Mucosa of descending colon (tissue), 3 donors: ENCODE measurements at regions not wholly inside any gene's neighbourhood (a gene's known extent, or its start where the extent isn't known, plus 50 kb on each side); places are given as distances from the start of the nearest gene placed in this dataset.
"Not testable (repeated sequence)": the region's sequence is repeated elsewhere in the genome, so short reads cannot be mapped to it uniquely, and the experiment has no call there.

Experiments used
- ATAC-seq: fragments of 200-7000 bp; cut with Tn5 transposase; one replicate; pipeline ENCODE4 v1.9.1; 2020; ENCODE audit warnings: mild to moderate bottlenecking, moderate library complexity
- DNase-seq, 3 donors: peaks; one replicate each; pipeline ENCODE4 v3.0.0-alpha.2; 2020
- H3K36me3 ChIP-seq: fragments of 200-600 bp; one replicate; pipeline ENCODE4 v1.8.0; 2021; ENCODE audit warnings: low read depth, mild to moderate bottlenecking
- H3K4me1 ChIP-seq: fragments of 200-600 bp; one replicate; pipeline ENCODE4 v1.8.0; 2021; ENCODE audit warnings: low read depth, mild to moderate bottlenecking
- H3K4me3 ChIP-seq: fragments of 200-600 bp; one replicate; pipeline ENCODE4 v1.8.0; 2021; ENCODE audit warnings: mild to moderate bottlenecking
- H3K9me3 ChIP-seq: fragments of 200-600 bp; one replicate; pipeline ENCODE4 v1.8.0; 2021; ENCODE audit warnings: mild to moderate bottlenecking
- intact Hi-C, 2 donors: fragments of 100-400 bp; cut with DNase I in 1 of 2; cut with micrococcal nuclease in 1 of 2; formaldehyde crosslinking; loops; one replicate each; pipeline versions ENCODE4 v1.11.0 to v1.11.1; 2022; cut with DNase I, micrococcal nuclease
- TF ChIP-seq, protein P1 (sequence below): fragments of 200-600 bp; IDR thresholded peaks from one replicate; pipeline ENCODE4 v1.8.0; 2022; ENCODE audit warnings: antibody characterized with exemption, mild to moderate bottlenecking
- donor health status: DM: no; HTN: no; CAD: no; lungs with moderate emphysema.
- donor health status: DM: no; HTN: no; CAD: no.
- donor health status: DM: no; HTN: yes; CAD: no.

DNA sequence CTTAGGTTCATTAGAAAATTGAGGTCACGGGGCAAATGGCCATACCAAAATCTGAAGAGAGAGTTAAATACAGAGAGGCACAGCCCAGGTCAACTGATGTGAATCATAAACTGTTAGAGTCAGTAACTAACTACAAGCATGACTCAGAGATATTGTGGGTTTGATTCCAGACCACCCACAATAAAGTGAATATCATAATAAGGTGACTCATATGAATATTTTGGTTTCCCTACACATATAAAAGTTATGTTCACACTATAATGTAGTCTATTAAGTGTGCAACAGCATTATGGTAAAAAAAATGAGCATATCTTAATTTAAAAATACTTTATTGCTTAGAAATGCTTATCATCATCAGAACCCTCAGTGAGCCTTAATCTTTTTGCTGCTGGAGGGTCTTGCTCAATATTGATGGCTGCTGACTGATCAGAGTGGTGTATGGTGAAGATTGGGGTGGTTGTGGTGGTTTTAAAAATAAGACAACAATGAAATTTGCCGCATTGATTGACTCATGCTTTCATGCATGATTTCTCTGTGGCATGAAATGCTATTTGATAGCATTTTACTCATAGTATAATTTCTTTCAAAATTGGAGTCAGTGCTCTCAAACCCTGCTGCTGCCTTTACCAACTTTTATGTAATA is 53.1 kb upstream of the EDIL3 start:
- ATAC-seq = peak; percentile 41

DNA sequence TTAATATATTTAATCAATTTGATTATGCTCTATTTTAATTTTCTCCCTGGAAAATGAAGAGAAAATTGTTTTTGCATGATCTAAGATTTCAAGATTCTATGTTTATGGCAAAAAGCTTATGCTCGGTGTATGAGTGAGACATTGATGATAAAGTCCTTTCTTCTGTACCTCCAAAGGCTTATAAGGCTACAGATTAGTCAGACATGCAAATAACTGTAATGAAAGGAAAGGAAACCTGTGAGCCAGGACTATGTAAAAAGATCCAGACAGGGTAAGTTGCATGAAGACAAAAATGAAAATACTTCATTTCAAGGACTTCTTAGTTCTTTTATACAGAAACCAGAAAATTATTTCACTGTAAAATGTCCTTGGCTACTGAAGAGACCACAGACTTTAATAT is 52.2 kb upstream of the EDIL3 start:
- ATAC-seq (no peak), DNase-seq (no peak)
- Histone ChIP-seq H3K9me3 (no peaks in the 10 kb centered on the region), H3K4me1 (no peaks in the 10 kb centered on the region), H3K4me3 (no peak overlapping the region), H3K36me3 (no peaks in the 10 kb centered on the region)
- TF ChIP-seq, protein P1, sequence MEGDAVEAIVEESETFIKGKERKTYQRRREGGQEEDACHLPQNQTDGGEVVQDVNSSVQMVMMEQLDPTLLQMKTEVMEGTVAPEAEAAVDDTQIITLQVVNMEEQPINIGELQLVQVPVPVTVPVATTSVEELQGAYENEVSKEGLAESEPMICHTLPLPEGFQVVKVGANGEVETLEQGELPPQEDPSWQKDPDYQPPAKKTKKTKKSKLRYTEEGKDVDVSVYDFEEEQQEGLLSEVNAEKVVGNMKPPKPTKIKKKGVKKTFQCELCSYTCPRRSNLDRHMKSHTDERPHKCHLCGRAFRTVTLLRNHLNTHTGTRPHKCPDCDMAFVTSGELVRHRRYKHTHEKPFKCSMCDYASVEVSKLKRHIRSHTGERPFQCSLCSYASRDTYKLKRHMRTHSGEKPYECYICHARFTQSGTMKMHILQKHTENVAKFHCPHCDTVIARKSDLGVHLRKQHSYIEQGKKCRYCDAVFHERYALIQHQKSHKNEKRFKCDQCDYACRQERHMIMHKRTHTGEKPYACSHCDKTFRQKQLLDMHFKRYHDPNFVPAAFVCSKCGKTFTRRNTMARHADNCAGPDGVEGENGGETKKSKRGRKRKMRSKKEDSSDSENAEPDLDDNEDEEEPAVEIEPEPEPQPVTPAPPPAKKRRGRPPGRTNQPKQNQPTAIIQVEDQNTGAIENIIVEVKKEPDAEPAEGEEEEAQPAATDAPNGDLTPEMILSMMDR = no peak
- intact Hi-C loops = no loop called here

More for the DNA sequence above, 53.1 kb upstream of the EDIL3 start:
- DNase-seq = no peak
- no peaks in the 10 kb centered on the region for H3K4me1 ChIP-seq
- TF ChIP-seq, protein P1 = no peak
- no peaks in the 10 kb centered on the region for H3K36me3 ChIP-seq
- intact Hi-C loops = no loop called here
- no peak overlapping the region for H3K4me3 ChIP-seq
- no peaks in the 10 kb centered on the region for H3K9me3 ChIP-seq

DNA sequence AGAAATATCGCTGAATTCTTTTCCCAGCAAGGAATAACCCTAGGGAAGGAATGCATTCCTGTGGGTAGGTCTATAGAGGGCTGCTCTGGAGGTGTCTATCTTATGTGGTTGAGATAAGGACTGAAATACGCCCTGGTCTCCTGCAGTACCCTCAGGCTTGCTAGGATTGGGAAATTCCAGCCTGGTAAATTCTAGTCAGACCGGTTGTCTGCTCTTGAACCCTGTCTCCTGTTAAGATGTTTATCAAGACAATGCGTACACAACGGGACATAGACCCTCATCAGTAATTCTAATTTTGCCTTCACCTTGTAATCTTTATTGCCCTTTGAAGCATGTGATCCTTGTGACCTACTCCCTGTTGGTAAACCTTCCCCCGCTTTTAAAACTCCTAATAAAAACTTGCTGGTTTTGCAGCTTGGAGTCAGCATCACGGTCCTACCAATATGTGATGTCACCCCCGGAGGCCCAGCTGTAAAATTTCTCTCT is 51.2 kb upstream of the EDIL3 start:
- ATAC-seq, intact Hi-C loops: not testable (repeated sequence)

More for the DNA sequence above, 51.2 kb upstream of the EDIL3 start:
- H3K36me3 ChIP-seq, DNase-seq, H3K4me1 ChIP-seq, H3K4me3 ChIP-seq, H3K9me3 ChIP-seq: not testable (repeated sequence)
